ENCODE measurements at regions not wholly inside any gene's neighbourhood (a gene's known extent, or its start where the extent isn't known, plus 50 kb on each side); places are given as distances from the start of the nearest gene placed in this dataset.

DNA sequence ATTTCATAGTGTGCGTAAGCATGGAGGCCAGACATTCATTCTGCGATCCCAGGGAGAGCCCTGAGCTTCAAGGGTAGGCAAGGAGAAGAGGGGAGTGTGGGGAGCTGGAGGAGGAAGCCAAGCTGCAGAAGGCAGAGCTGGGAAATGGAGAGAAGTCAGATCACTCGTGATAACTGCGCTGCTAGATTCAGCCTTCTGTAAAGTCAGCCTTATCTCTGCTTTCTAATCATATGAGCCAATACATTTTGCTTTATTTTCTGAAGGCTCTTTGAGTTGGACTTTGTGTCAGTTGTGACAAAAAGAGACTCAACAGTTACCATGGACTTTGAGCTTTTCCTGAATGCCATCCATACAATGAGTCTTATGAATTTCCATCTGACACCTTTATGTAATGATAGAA, 61.7 kb upstream of the CREB5 start:
- Histone ChIP-seq H3K27ac (ENCODE audit: low read depth in 1 of 2, low read length in 2 of 2) (no peak overlapping the region), H3K9ac (ENCODE audit: insufficient read depth, low read length, poor library complexity, severe bottlenecking) (no peak overlapping the region), H3K4me3 (replicated peaks in 1 of 3; ENCODE audit: low read depth in 2 of 3, low read length in 3 of 3) (no peak overlapping the region), H3K79me2 (ENCODE audit: insufficient read depth, low read length) (no peaks in the 10 kb centered on the region), H3K9me3 (replicated peaks in 1 of 2; ENCODE audit: control insufficient read depth in 1 of 2, insufficient read depth in 1 of 2, low read length in 2 of 2) (no peaks in the 10 kb centered on the region), H3K36me3 (replicated peaks in 1 of 2; ENCODE audit: control insufficient read depth in 1 of 2, insufficient read depth in 2 of 2, low read length in 2 of 2) (no peaks in the 10 kb centered on the region), H3K4me2 (replicated peaks; ENCODE audit: extremely low read depth, low read length, poor library complexity, severe bottlenecking) (no peak overlapping the region), H3K4me1 (ENCODE audit: control insufficient read depth in 1 of 2, insufficient read depth in 2 of 2, low read length in 2 of 2) (no peaks in the 10 kb centered on the region), H2AFZ (ENCODE audit: insufficient read depth, low read depth, low read length, poor library complexity, severe bottlenecking) (no peak overlapping the region), H3K27me3 (ENCODE audit: control insufficient read depth in 2 of 2, insufficient read depth in 2 of 2, low read length in 2 of 2) (no peaks in the 10 kb centered on the region), H4K20me1 (ENCODE audit: insufficient read depth, low read length) (no peaks in the 10 kb centered on the region)
- H3K9me3 Mint-ChIP-seq = peaks cover 0 to 7% (median 0%) of the 10 kb centered on the region in 7 donors
- WGBS (ENCODE audit: insufficient coverage) = no CpG with 5 or more reads among the region's 4 CpGs
- H3K4me3 Mint-ChIP-seq = no peak overlapping the region
- intact Hi-C loops (cut with micrococcal nuclease) = no loop called here
- DNase-seq = no peak
- H3K27ac Mint-ChIP-seq = no peak overlapping the region
- TF ChIP-seq, protein P1, sequence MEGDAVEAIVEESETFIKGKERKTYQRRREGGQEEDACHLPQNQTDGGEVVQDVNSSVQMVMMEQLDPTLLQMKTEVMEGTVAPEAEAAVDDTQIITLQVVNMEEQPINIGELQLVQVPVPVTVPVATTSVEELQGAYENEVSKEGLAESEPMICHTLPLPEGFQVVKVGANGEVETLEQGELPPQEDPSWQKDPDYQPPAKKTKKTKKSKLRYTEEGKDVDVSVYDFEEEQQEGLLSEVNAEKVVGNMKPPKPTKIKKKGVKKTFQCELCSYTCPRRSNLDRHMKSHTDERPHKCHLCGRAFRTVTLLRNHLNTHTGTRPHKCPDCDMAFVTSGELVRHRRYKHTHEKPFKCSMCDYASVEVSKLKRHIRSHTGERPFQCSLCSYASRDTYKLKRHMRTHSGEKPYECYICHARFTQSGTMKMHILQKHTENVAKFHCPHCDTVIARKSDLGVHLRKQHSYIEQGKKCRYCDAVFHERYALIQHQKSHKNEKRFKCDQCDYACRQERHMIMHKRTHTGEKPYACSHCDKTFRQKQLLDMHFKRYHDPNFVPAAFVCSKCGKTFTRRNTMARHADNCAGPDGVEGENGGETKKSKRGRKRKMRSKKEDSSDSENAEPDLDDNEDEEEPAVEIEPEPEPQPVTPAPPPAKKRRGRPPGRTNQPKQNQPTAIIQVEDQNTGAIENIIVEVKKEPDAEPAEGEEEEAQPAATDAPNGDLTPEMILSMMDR (IDR thresholded peaks at IDR 0.05) = no peak
- no peaks in the 10 kb centered on the region for H3K4me1 Mint-ChIP-seq
- H3K36me3 Mint-ChIP-seq = no peaks in the 10 kb centered on the region
- peaks cover 3 to 4% (median 3%) of the 10 kb centered on the region in 3 donors for H3K27me3 Mint-ChIP-seq (ENCODE audit: low read depth in 3 of 3)

DNA sequence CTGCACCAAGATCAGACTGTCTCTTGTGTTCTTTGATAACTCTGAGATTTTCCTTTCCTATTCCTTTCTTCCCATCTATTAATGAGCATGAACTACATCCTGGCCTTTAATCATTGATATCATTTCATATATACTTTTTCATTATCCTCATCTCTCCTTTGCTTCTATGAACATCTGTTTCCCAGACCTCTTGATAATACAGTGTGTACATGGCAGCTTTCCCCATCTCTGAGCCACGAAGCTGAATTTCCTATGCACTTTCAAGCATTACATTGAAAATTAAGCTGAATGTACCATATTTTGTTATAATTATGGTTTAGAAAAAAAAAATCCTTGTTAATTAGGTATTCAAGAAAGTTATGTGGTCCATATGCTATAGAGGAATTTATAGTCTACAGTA, 60.9 kb upstream of the CREB5 start:
- no peak overlapping the region for H3K9ac ChIP-seq (ENCODE audit: insufficient read depth, low read length, poor library complexity, severe bottlenecking)
- H3K36me3 ChIP-seq (replicated peaks in 1 of 2; ENCODE audit: control insufficient read depth in 1 of 2, insufficient read depth in 2 of 2, low read length in 2 of 2) = no peaks in the 10 kb centered on the region
- H3K4me1 ChIP-seq (ENCODE audit: control insufficient read depth in 1 of 2, insufficient read depth in 2 of 2, low read length in 2 of 2) = no peaks in the 10 kb centered on the region
- no peaks in the 10 kb centered on the region for H3K9me3 ChIP-seq (replicated peaks in 1 of 2; ENCODE audit: control insufficient read depth in 1 of 2, insufficient read depth in 1 of 2, low read length in 2 of 2)
- H2AFZ ChIP-seq (ENCODE audit: insufficient read depth, low read depth, low read length, poor library complexity, severe bottlenecking) = no peak overlapping the region
- H3K27ac ChIP-seq (ENCODE audit: low read depth in 1 of 2, low read length in 2 of 2) = no peak overlapping the region
- Mint-ChIP-seq H3K36me3 (no peaks in the 10 kb centered on the region), H3K27me3 (ENCODE audit: low read depth in 3 of 3) (peaks cover 3 to 4% (median 3%) of the 10 kb centered on the region in 3 donors), H3K9me3 (peaks cover 0 to 7% (median 0%) of the 10 kb centered on the region in 7 donors), H3K27ac (no peak overlapping the region), H3K4me1 (no peaks in the 10 kb centered on the region), H3K4me3 (no peak overlapping the region)
- TF ChIP-seq, protein P1 (IDR thresholded peaks at IDR 0.05) = no peak
- WGBS (ENCODE audit: insufficient coverage) = no CpG with 5 or more reads among the region's 1 CpG
- no peak overlapping the region for H3K4me3 ChIP-seq (replicated peaks in 1 of 3; ENCODE audit: low read depth in 2 of 3, low read length in 3 of 3)
- no peaks in the 10 kb centered on the region for H3K27me3 ChIP-seq (ENCODE audit: control insufficient read depth in 2 of 2, insufficient read depth in 2 of 2, low read length in 2 of 2)
- H4K20me1 ChIP-seq (ENCODE audit: insufficient read depth, low read length) = no peaks in the 10 kb centered on the region
- DNase-seq = no peak
- H3K79me2 ChIP-seq (ENCODE audit: insufficient read depth, low read length) = no peaks in the 10 kb centered on the region
- intact Hi-C loops (cut with micrococcal nuclease) = no loop called here
- H3K4me2 ChIP-seq (replicated peaks; ENCODE audit: extremely low read depth, low read length, poor library complexity, severe bottlenecking) = no peak overlapping the region
